ENCODE measurements at regions not wholly inside any gene's neighbourhood (a gene's known extent, or its start where the extent isn't known, plus 50 kb on each side); places are given as distances from the start of the nearest gene placed in this dataset.

- 100% methylated on average over 1 of the region's 9 CpGs for WGBS (ENCODE audit: insufficient coverage)
- Mint-ChIP-seq H3K27me3 (peaks cover 0 to 7% of the 10 kb centered on the region in 2 donors), H3K4me3 (no peak overlapping the region)
Observed at GRCh38 chr9:99509065-99509745, 287.1 kb downstream of the SEC61B start.

DNA sequence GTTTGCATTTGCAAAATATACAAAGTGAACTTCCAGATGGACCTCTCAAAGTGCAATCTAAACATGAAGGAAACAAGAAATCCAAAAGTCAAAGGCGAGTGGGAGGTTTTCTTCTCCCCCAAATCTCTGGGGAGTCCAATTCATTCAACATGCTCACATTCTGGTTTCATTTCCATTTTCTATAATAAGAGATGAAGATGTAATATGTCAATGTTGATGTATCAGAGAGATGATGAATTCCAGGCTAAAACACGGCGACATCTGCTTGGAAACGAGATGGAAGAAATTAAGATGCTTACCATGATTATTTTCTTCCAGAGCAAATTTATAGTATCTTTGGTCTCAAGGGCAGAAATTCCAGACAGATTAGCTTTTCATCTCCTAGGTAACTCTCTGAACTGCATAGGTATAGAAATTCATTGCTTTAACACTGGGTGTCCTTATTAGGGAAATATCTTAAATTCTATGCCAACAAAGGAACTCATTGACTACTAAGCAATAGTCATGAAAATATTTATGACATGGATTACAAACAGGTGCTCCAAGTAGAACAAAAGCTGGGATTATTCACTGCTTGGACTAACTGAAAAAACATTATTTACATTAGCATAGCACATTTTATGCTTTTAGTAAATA lies 287.9 kb downstream of the SEC61B start:
- no peaks in the 10 kb centered on the region for H3K36me3 ChIP-seq (ENCODE audit: control insufficient read depth in 2 of 2, extremely low read depth in 1 of 2, insufficient read depth in 1 of 2, low read length in 1 of 2)
- peaks cover 0 to 6% (median 0%) of the 10 kb centered on the region in 3 donors for H3K4me1 Mint-ChIP-seq
- ChIA-PET CTCF (no interaction called here), POLR2A (no interaction called here)
- H3K27ac Mint-ChIP-seq, result no peak overlapping the region
- H3K9me3 Mint-ChIP-seq, result no peaks in the 10 kb centered on the region
- no peaks in the 10 kb centered on the region for H3K36me3 Mint-ChIP-seq
- H3K9me3 ChIP-seq, result no peaks in the 10 kb centered on the region
- WGBS (ENCODE audit: insufficient coverage), result no CpG with 5 or more reads among the region's 4 CpGs
- no peak for DNase-seq
- no peak for ATAC-seq (replicated peaks in 1 of 4)
- H3K27me3 ChIP-seq (replicated peaks in 1 of 2; ENCODE audit: control insufficient read depth in 2 of 2, extremely low read depth in 1 of 2, insufficient read depth in 2 of 2, low read length in 1 of 2), result no peaks in the 10 kb centered on the region
- no peak overlapping the region for H3K27ac ChIP-seq (ENCODE audit: low read length)
- H3K4me3 ChIP-seq (ENCODE audit: control insufficient read depth in 1 of 2, extremely low read depth in 1 of 2, low read length in 1 of 2), result no peak overlapping the region
- H3K4me1 ChIP-seq (ENCODE audit: control insufficient read depth in 1 of 2, extremely low read depth in 1 of 2, insufficient read depth in 2 of 2, low read length in 2 of 2), result no peaks in the 10 kb centered on the region
- peaks cover 0 to 7% of the 10 kb centered on the region in 2 donors for H3K27me3 Mint-ChIP-seq
- H3K4me3 Mint-ChIP-seq, result no peak overlapping the region

More at GRCh38 chr9:99509065-99509745, 287.1 kb downstream of the SEC61B start:
- H3K4me3 ChIP-seq (ENCODE audit: control insufficient read depth in 1 of 2, extremely low read depth in 1 of 2, low read length in 1 of 2), result no peak overlapping the region
- DNase-seq (no peak), ATAC-seq (replicated peaks in 1 of 4) (no peak)
- Mint-ChIP-seq H3K27ac (no peak overlapping the region), H3K9me3 (no peaks in the 10 kb centered on the region), H3K4me1 (peaks cover 0 to 6% (median 0%) of the 10 kb centered on the region in 3 donors), H3K36me3 (no peaks in the 10 kb centered on the region)
- no peak overlapping the region for H3K27ac ChIP-seq (ENCODE audit: low read length)
- H3K4me1 ChIP-seq (ENCODE audit: control insufficient read depth in 1 of 2, extremely low read depth in 1 of 2, insufficient read depth in 2 of 2, low read length in 2 of 2), result no peaks in the 10 kb centered on the region
- H3K9me3 ChIP-seq, result no peaks in the 10 kb centered on the region
- no peaks in the 10 kb centered on the region for H3K36me3 ChIP-seq (ENCODE audit: control insufficient read depth in 2 of 2, extremely low read depth in 1 of 2, insufficient read depth in 1 of 2, low read length in 1 of 2)
- ChIA-PET POLR2A (no interaction called here), CTCF (no interaction called here)
- H3K27me3 ChIP-seq (replicated peaks in 1 of 2; ENCODE audit: control insufficient read depth in 2 of 2, extremely low read depth in 1 of 2, insufficient read depth in 2 of 2, low read length in 1 of 2), result no peaks in the 10 kb centered on the region

- 66% methylated on average over 3 of the region's 3 CpGs for WGBS (ENCODE audit: insufficient coverage)
- ATAC-seq (replicated peaks in 1 of 4), result no peak
Observed at GRCh38 chr9:99511723-99512122, 289.6 kb downstream of the SEC61B start.

DNA sequence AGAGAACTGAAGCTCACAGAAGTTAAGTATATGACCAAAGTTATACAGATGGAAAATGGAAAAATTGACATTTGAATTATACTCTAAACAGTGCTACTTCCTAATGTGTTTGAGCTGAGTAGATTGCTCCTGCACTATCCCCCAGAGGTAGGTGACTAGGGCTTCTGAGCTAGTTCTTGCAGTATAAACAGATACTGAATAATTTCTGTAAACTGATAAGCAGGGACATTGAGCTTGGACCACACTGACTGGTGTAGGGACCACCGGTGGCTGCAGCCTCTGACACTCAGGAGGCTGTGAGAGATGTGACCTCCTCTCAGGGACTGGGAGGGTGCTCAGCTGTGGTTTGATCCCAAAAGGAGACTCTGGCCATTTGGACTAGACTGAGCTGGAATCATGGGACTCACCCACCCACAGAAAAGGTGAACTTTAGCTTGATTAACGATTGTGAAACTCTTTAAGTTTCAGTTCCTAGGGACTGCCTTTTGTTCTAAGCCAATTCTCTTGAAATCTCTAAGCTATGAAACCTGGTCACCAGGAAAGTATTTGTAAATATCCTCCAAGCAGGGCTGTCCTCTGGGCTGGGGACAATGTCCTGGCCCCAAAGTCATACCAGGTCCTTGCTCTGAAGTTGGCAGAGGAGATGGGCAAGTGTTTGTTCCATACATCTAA lies 291.5 kb downstream of the SEC61B start:
- ATAC-seq (replicated peaks in 1 of 4) (no peak), DNase-seq (no peak)
- POLR2A ChIA-PET, result no interaction called here
- H3K9me3 ChIP-seq, result no peaks in the 10 kb centered on the region
- H3K36me3 ChIP-seq (ENCODE audit: control insufficient read depth in 2 of 2, extremely low read depth in 1 of 2, insufficient read depth in 1 of 2, low read length in 1 of 2), result no peaks in the 10 kb centered on the region
- H3K27ac ChIP-seq (ENCODE audit: low read length), result no peak overlapping the region
- H3K4me3 ChIP-seq (ENCODE audit: control insufficient read depth in 1 of 2, extremely low read depth in 1 of 2, low read length in 1 of 2), result no peak overlapping the region
- 56% methylated on average over 2 of the region's 2 CpGs for WGBS (ENCODE audit: insufficient coverage)
- Mint-ChIP-seq H3K9me3 (no peaks in the 10 kb centered on the region), H3K4me3 (no peak overlapping the region), H3K27ac (no peak overlapping the region), H3K36me3 (no peaks in the 10 kb centered on the region), H3K4me1 (peaks cover 0 to 8% (median 0%) of the 10 kb centered on the region in 3 donors), H3K27me3 (peaks cover 4 to 5% of the 10 kb centered on the region in 2 donors)
- no peaks in the 10 kb centered on the region for H3K27me3 ChIP-seq (replicated peaks in 1 of 2; ENCODE audit: control insufficient read depth in 2 of 2, extremely low read depth in 1 of 2, insufficient read depth in 2 of 2, low read length in 1 of 2)
- CTCF ChIA-PET, result no interaction called here
- H3K4me1 ChIP-seq (ENCODE audit: control insufficient read depth in 1 of 2, extremely low read depth in 1 of 2, insufficient read depth in 2 of 2, low read length in 2 of 2), result no peaks in the 10 kb centered on the region

More at GRCh38 chr9:99511723-99512122, 289.6 kb downstream of the SEC61B start:
- ChIA-PET CTCF (no interaction called here), POLR2A (no interaction called here)
- Mint-ChIP-seq H3K27me3 (peaks cover 4 to 6% of the 10 kb centered on the region in 2 donors), H3K9me3 (no peaks in the 10 kb centered on the region), H3K36me3 (no peaks in the 10 kb centered on the region), H3K4me1 (peaks cover 0 to 8% (median 0%) of the 10 kb centered on the region in 3 donors), H3K27ac (no peak overlapping the region), H3K4me3 (no peak overlapping the region)
- H3K4me1 ChIP-seq (ENCODE audit: control insufficient read depth in 1 of 2, extremely low read depth in 1 of 2, insufficient read depth in 2 of 2, low read length in 2 of 2), result no peaks in the 10 kb centered on the region
- no peaks in the 10 kb centered on the region for H3K27me3 ChIP-seq (replicated peaks in 1 of 2; ENCODE audit: control insufficient read depth in 2 of 2, extremely low read depth in 1 of 2, insufficient read depth in 2 of 2, low read length in 1 of 2)
- no peaks in the 10 kb centered on the region for H3K9me3 ChIP-seq
- DNase-seq, result no peak
- no peaks in the 10 kb centered on the region for H3K36me3 ChIP-seq (ENCODE audit: control insufficient read depth in 2 of 2, extremely low read depth in 1 of 2, insufficient read depth in 1 of 2, low read length in 1 of 2)
- no peak overlapping the region for H3K27ac ChIP-seq (ENCODE audit: low read length)
- no peak overlapping the region for H3K4me3 ChIP-seq (ENCODE audit: control insufficient read depth in 1 of 2, extremely low read depth in 1 of 2, low read length in 1 of 2)

GRCh38 chr9:99515093-99515492 lies 293.0 kb downstream of the SEC61B start:
- Histone ChIP-seq H3K27ac (ENCODE audit: low read length) (no peak overlapping the region), H3K36me3 (ENCODE audit: control insufficient read depth in 2 of 2, extremely low read depth in 1 of 2, insufficient read depth in 1 of 2, low read length in 1 of 2) (no peaks in the 10 kb centered on the region), H3K4me3 (ENCODE audit: control insufficient read depth in 1 of 2, extremely low read depth in 1 of 2, low read length in 1 of 2) (no peak overlapping the region), H3K9me3 (no peaks in the 10 kb centered on the region), H3K27me3 (replicated peaks in 1 of 2; ENCODE audit: control insufficient read depth in 2 of 2, extremely low read depth in 1 of 2, insufficient read depth in 2 of 2, low read length in 1 of 2) (no peaks in the 10 kb centered on the region), H3K4me1 (ENCODE audit: control insufficient read depth in 1 of 2, extremely low read depth in 1 of 2, insufficient read depth in 2 of 2, low read length in 2 of 2) (no peaks in the 10 kb centered on the region)
- no CpG with 5 or more reads among the region's 1 CpG for WGBS (ENCODE audit: insufficient coverage)
- Mint-ChIP-seq H3K4me1 (peaks cover 0 to 4% (median 0%) of the 10 kb centered on the region in 3 donors), H3K36me3 (no peaks in the 10 kb centered on the region), H3K4me3 (no peak overlapping the region), H3K27ac (no peak overlapping the region), H3K9me3 (no peaks in the 10 kb centered on the region), H3K27me3 (peaks cover 5 to 6% of the 10 kb centered on the region in 2 donors)
- DNase-seq, result no peak
- no peak for ATAC-seq (replicated peaks in 1 of 4)
- ChIA-PET CTCF (no interaction called here), POLR2A (interaction anchor here in 1 of 2 donors (0.6 kb wide), 1 partner anchor 16 kb away, joined by 4 read pairs; no protein-coding TSS in a partner anchor)

GRCh38 chr9:99515895-99516656 lies 294.0 kb downstream of the SEC61B start:
- 80% methylated on average over 6 of the region's 7 CpGs for WGBS (ENCODE audit: insufficient coverage)
- Mint-ChIP-seq H3K4me3 (no peak overlapping the region), H3K9me3 (no peaks in the 10 kb centered on the region), H3K36me3 (no peaks in the 10 kb centered on the region), H3K4me1 (peaks cover 0 to 4% (median 0%) of the 10 kb centered on the region in 3 donors), H3K27ac (no peak overlapping the region), H3K27me3 (peaks cover 5 to 9% of the 10 kb centered on the region in 2 donors)
- POLR2A ChIA-PET, result interaction anchor here in 1 of 2 donors (0.5 kb wide), 1 partner anchor 557 kb away, joined by 4 read pairs; no protein-coding TSS in a partner anchor
- CTCF ChIA-PET, result no interaction called here
- no peaks in the 10 kb centered on the region for H3K27me3 ChIP-seq (replicated peaks in 1 of 2; ENCODE audit: control insufficient read depth in 2 of 2, extremely low read depth in 1 of 2, insufficient read depth in 2 of 2, low read length in 1 of 2)
- H3K9me3 ChIP-seq, result no peaks in the 10 kb centered on the region
- no peak overlapping the region for H3K4me3 ChIP-seq (ENCODE audit: control insufficient read depth in 1 of 2, extremely low read depth in 1 of 2, low read length in 1 of 2)
- DNase-seq (no peak), ATAC-seq (replicated peaks in 1 of 4) (no peak)
- no peak overlapping the region for H3K27ac ChIP-seq (ENCODE audit: low read length)
- no peaks in the 10 kb centered on the region for H3K4me1 ChIP-seq (ENCODE audit: control insufficient read depth in 1 of 2, extremely low read depth in 1 of 2, insufficient read depth in 2 of 2, low read length in 2 of 2)
- no peaks in the 10 kb centered on the region for H3K36me3 ChIP-seq (ENCODE audit: control insufficient read depth in 2 of 2, extremely low read depth in 1 of 2, insufficient read depth in 1 of 2, low read length in 1 of 2)
